Left ventricle myocardium inferior (tissue), 1 donor: ENCODE measurements at regions not wholly inside any gene's neighbourhood (a gene's known extent, or its start where the extent isn't known, plus 50 kb on each side); places are given as distances from the start of the nearest gene placed in this dataset.

Experiments
- DNase-seq: peaks from one replicate; pipeline ENCODE4 v3.0.0-alpha.2; 2020
- H3K27ac ChIP-seq: fragments of 200-600 bp; replicated peaks from 2 replicates; pipeline ENCODE4 v1.8.0; 2021
- H3K27me3 ChIP-seq: fragments of 200-600 bp; 2 replicates; pipeline ENCODE4 v1.8.0; 2021; ENCODE audit warnings: low read depth
- H3K36me3 ChIP-seq: fragments of 200-600 bp; 2 replicates; pipeline ENCODE4 v1.8.0; 2021
- H3K4me1 ChIP-seq: fragments of 200-600 bp; 2 replicates; pipeline ENCODE4 v1.8.0; 2021
- H3K4me3 ChIP-seq: fragments of 200-600 bp; 2 replicates; pipeline ENCODE4 v1.8.0; 2021; ENCODE audit warnings: mild to moderate bottlenecking, moderate library complexity
- H3K9me3 ChIP-seq: fragments of 200-600 bp; replicated peaks from 2 replicates; pipeline ENCODE4 v1.8.0; 2021
- CTCF ChIP-seq: fragments of 200-600 bp; IDR thresholded peaks from 2 replicates; pipeline ENCODE4 v1.8.0; 2021; ENCODE audit warnings: antibody characterized with exemption, mild to moderate bottlenecking, borderline replicate concordance
- intact Hi-C: fragments of 100-400 bp; cut with micrococcal nuclease; formaldehyde crosslinking; loops from one replicate; pipeline ENCODE4 v1.11.0; 2022
- donor health status: DM: no; HTN: yes; CAD: no; lungs with severe emphysema.

- Histone ChIP-seq H3K27ac (peak overlapping the region; percentile 66), H3K4me3 (no peak overlapping the region), H3K4me1 (peaks cover 37% of the 10 kb centered on the region), H3K36me3 (no peaks in the 10 kb centered on the region), H3K27me3 (no peaks in the 10 kb centered on the region), H3K9me3 (no peaks in the 10 kb centered on the region)
- no peak for DNase-seq
- intact Hi-C loops: no loop called here
- no peak for TF ChIP-seq CTCF
Measured at GRCh38 chr10:21069278-21069677, 172.2 kb upstream of the NEBL start.

GRCh38 chr10:21068026-21068656, 171.0 kb upstream of the NEBL start:
- DNase-seq: no peak
- no peaks in the 10 kb centered on the region for H3K36me3 ChIP-seq
- peak overlapping the region; percentile 66 for H3K27ac ChIP-seq
- no peak for TF ChIP-seq CTCF
- H3K9me3 ChIP-seq: no peaks in the 10 kb centered on the region
- H3K27me3 ChIP-seq: no peaks in the 10 kb centered on the region
- peaks cover 40% of the 10 kb centered on the region for H3K4me1 ChIP-seq
- intact Hi-C loops: no loop called here
- H3K4me3 ChIP-seq: no peak overlapping the region

DNA sequence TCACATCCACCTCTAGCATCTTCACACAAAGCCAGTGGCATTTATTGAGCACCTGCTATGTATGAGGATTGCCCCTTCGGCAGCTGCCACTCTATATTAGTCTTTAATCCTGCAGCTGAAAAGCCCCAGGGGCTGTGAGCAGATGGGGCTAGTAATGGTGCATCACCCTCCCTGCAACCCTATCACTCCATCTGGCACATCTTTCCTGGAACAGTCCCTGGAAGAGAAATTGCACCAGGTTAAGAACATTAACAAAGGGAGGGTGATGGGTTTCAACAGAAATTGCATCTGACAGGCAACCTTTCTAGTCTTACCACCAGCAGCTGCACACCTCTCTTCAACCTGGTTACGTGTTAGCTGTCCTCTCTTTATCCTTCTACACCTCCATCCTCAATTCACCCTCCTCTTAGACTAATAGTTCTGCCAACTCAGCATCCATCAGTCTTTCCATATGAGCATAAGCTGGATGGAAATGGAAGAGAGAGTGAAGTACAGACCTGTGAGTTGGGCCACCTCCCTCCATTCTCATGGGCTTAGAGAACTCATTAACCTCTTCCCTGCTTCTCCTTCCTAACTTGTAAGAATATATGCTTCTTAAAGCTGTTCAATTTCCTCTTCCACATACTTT, 168.6 kb upstream of the NEBL start:
- Histone ChIP-seq H3K27ac (no peak overlapping the region), H3K4me1 (peaks cover 45% of the 10 kb centered on the region), H3K9me3 (no peaks in the 10 kb centered on the region), H3K27me3 (no peaks in the 10 kb centered on the region), H3K36me3 (no peaks in the 10 kb centered on the region), H3K4me3 (no peak overlapping the region)
- intact Hi-C loops: no loop called here
- no peak for DNase-seq
- no peak for TF ChIP-seq CTCF

- H3K4me1 ChIP-seq: peaks cover 22% of the 10 kb centered on the region
- H3K9me3 ChIP-seq: peaks cover 23% of the 10 kb centered on the region
- no peaks in the 10 kb centered on the region for H3K36me3 ChIP-seq
- no peak overlapping the region for H3K4me3 ChIP-seq
- DNase-seq: no peak
- intact Hi-C loops: no loop called here
- no peaks in the 10 kb centered on the region for H3K27me3 ChIP-seq
- H3K27ac ChIP-seq: no peak overlapping the region
- TF ChIP-seq CTCF: no peak
Measured at GRCh38 chr10:21061982-21062381, 164.9 kb upstream of the NEBL start.

DNA sequence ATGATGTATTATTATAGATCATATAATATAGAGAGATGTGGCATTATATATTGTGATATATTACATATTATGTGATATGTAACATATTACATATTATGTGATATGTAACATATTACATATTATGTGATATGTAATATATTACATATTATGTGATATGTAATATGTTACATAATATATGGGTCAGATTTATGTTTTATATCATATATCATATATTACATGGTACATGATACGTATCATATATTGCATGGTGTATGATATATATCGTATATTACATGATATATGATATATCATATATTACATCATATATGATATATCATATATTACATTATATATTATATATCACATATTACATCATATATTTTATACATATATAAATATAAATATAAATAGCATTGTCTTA, 164.1 kb upstream of the NEBL start:
- intact Hi-C loops: no loop called here
- Histone ChIP-seq H3K27ac (no peak overlapping the region), H3K4me3 (no peak overlapping the region), H3K27me3 (no peaks in the 10 kb centered on the region), H3K9me3 (peaks cover 23% of the 10 kb centered on the region), H3K36me3 (no peaks in the 10 kb centered on the region), H3K4me1 (peaks cover 22% of the 10 kb centered on the region)
- DNase-seq: no peak
- TF ChIP-seq CTCF: no peak
